Stomach (tissue), 8 donors: ENCODE measurements at regions not wholly inside any gene's neighbourhood (a gene's known extent, or its start where the extent isn't known, plus 50 kb on each side); places are given as distances from the start of the nearest gene placed in this dataset.

ENCODE experiments used
- DNase-seq, 2 donors: peaks; one replicate each; pipeline versions ENCODE4 v3.0.0 to v3.0.0-alpha.2; 2013 to 2019
- H3K27ac ChIP-seq, 5 donors: fragments of 200-600 bp in 4 of 5; sonication (generic) in 4 of 5; one replicate each; pipeline ENCODE4 v1.5.1; 2013 to 2019; ENCODE audit warnings: mild to moderate bottlenecking in 1 of 5, moderate library complexity in 1 of 5
- H3K27me3 ChIP-seq, 3 donors: fragments of 200-600 bp; sonication (generic); one replicate each; pipeline ENCODE4 v1.5.1; 2017 to 2019; ENCODE audit warnings: mixed run types in 1 of 3
- H3K36me3 ChIP-seq, 4 donors: fragments of 200-600 bp; sonication (generic); 1 replicate in 3 of 4; 2 replicates in 1 of 4; pipeline ENCODE4 v1.5.1; 2016 to 2019
- H3K4me1 ChIP-seq, 4 donors: fragments of 200-600 bp; sonication (generic); one replicate each; pipeline ENCODE4 v1.5.1; 2016 to 2019
- H3K4me3 ChIP-seq, 4 donors: fragments of 200-600 bp; sonication (generic) in 3 of 4; one replicate each; pipeline ENCODE4 v1.5.1; 2016 to 2019; ENCODE audit warnings: mild to moderate bottlenecking in 1 of 4
- H3K9me3 ChIP-seq, 4 donors: fragments of 200-600 bp; sonication (generic); one replicate each; pipeline ENCODE4 v1.5.1; 2016 to 2019
- EP300 ChIP-seq: sonication (generic); formaldehyde crosslinking; IDR thresholded peaks from one replicate; pipeline ENCODE4 v1.6.1; 2017; ENCODE audit warnings: antibody characterized with exemption
- POLR2A ChIP-seq, 4 donors: fragments of 450-650 bp; IDR thresholded peaks; one replicate each; pipeline ENCODE4 v1.6.1; 2016; ENCODE audit warnings: antibody characterized with exemption in 4 of 4, control low read depth in 2 of 4, mild to moderate bottlenecking in 1 of 4, moderate library complexity in 1 of 4
- POLR2AphosphoS5 ChIP-seq, 3 donors: sonication (generic); formaldehyde crosslinking; IDR thresholded peaks; one replicate each; pipeline ENCODE4 v1.6.1; 2016; ENCODE audit warnings: antibody characterized with exemption in 3 of 3
- WGBS, 5 donors: extraction: QIAGEN DNeasy Blood & Tissue Kit in 3 of 5; methylation state at CpG; one replicate each; pipeline versions ENCODE4 v1.1.5 to v1.1.7; 2013 to 2018; 5-methylcytosine and 5-hydroxymethylcytosine counted together
- intact Hi-C: fragments of 100-400 bp; cut with DNase I; formaldehyde crosslinking; loops from one replicate; pipeline ENCODE4 v1.15.1; 2023; ENCODE audit warnings: low total_unique reads
- TF ChIP-seq, protein P1 (sequence below), 7 experiments: fragments of 450-650 bp in 4 of 7; fragments of 200-600 bp in 3 of 7; sonication (generic) in 3 of 7; IDR thresholded peaks; one replicate each; pipeline ENCODE4 v1.5.1; 2016 to 2019; ENCODE audit warnings: antibody characterized with exemption in 7 of 7, control low read depth in 2 of 7, mild to moderate bottlenecking in 1 of 7
- donor health status: healthy with polysubstance abuse.
- donor health status: Bipolar disorder and iron deficiency.
- donor health status: healthy.

- Histone ChIP-seq H3K36me3 (no peaks in the 10 kb centered on the region), H3K27ac (no peak overlapping the region), H3K9me3 (no peaks in the 10 kb centered on the region), H3K4me3 (no peak overlapping the region), H3K4me1 (no peaks in the 10 kb centered on the region), H3K27me3 (no peaks in the 10 kb centered on the region)
- intact Hi-C loops, result no loop called here
- WGBS, 5 donors, result 92 to 97% (median 94%) methylated on average over 1 of the region's 1 CpG
- TF ChIP-seq POLR2AphosphoS5 (IDR thresholded peaks at IDR 0.05) (no peak), EP300 (no peak), POLR2A (IDR thresholded peaks at IDR 0.05) (no peak)
- TF ChIP-seq, protein P1, sequence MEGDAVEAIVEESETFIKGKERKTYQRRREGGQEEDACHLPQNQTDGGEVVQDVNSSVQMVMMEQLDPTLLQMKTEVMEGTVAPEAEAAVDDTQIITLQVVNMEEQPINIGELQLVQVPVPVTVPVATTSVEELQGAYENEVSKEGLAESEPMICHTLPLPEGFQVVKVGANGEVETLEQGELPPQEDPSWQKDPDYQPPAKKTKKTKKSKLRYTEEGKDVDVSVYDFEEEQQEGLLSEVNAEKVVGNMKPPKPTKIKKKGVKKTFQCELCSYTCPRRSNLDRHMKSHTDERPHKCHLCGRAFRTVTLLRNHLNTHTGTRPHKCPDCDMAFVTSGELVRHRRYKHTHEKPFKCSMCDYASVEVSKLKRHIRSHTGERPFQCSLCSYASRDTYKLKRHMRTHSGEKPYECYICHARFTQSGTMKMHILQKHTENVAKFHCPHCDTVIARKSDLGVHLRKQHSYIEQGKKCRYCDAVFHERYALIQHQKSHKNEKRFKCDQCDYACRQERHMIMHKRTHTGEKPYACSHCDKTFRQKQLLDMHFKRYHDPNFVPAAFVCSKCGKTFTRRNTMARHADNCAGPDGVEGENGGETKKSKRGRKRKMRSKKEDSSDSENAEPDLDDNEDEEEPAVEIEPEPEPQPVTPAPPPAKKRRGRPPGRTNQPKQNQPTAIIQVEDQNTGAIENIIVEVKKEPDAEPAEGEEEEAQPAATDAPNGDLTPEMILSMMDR (IDR thresholded peaks at IDR 0.05), result no peak
- no peak for DNase-seq
Measured at GRCh38 chr11:81026032-81026431, 1585.2 kb upstream of the TENM4 start.

DNA sequence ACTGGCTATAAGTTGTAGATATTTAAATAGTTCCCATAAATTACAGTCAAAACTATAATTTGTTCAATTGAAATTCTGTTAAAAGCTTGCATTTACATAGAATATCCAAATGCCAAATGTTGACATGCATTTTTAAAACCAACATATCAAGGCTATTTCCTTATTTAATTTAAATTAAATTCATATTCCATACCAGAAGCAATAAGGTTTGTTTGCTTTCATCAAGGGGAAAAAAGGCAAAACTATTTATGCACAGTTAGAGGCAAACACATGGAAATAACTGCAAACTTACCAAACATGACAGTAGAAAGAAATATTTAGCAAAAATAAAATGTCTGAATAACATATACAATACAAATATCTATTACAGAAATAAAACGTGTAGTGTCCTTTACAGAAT lies 1581.2 kb upstream of the TENM4 start:
- H3K4me1 ChIP-seq, result no peaks in the 10 kb centered on the region
- H3K36me3 ChIP-seq, result no peaks in the 10 kb centered on the region
- no peaks in the 10 kb centered on the region for H3K9me3 ChIP-seq
- H3K27me3 ChIP-seq, result no peaks in the 10 kb centered on the region
- no peak for DNase-seq
- no peak overlapping the region for H3K27ac ChIP-seq
- TF ChIP-seq POLR2AphosphoS5 (IDR thresholded peaks at IDR 0.05) (no peak), POLR2A (IDR thresholded peaks at IDR 0.05) (no peak), EP300 (no peak)
- TF ChIP-seq, protein P1 (IDR thresholded peaks at IDR 0.05), result no peak
- 59 to 86% (median 79%) methylated on average over 1 of the region's 1 CpG for WGBS, 5 donors
- H3K4me3 ChIP-seq, result no peak overlapping the region
- intact Hi-C loops, result no loop called here

- Histone ChIP-seq H3K4me1 (no peaks in the 10 kb centered on the region), H3K9me3 (no peaks in the 10 kb centered on the region), H3K36me3 (no peaks in the 10 kb centered on the region), H3K27ac (no peak overlapping the region), H3K4me3 (no peak overlapping the region), H3K27me3 (no peaks in the 10 kb centered on the region)
- DNase-seq, result no peak
- intact Hi-C loops, result no loop called here
- TF ChIP-seq POLR2AphosphoS5 (IDR thresholded peaks at IDR 0.05), result no peak
- TF ChIP-seq, protein P1 (IDR thresholded peaks at IDR 0.05), result no peak
- TF ChIP-seq EP300, result no peak
- TF ChIP-seq POLR2A (IDR thresholded peaks at IDR 0.05), result no peak
- 52 to 61% (median 58%) methylated on average over 3 of the region's 3 CpGs for WGBS, 5 donors
Measured at GRCh38 chr11:81010631-81011030, 1569.8 kb upstream of the TENM4 start.

DNA sequence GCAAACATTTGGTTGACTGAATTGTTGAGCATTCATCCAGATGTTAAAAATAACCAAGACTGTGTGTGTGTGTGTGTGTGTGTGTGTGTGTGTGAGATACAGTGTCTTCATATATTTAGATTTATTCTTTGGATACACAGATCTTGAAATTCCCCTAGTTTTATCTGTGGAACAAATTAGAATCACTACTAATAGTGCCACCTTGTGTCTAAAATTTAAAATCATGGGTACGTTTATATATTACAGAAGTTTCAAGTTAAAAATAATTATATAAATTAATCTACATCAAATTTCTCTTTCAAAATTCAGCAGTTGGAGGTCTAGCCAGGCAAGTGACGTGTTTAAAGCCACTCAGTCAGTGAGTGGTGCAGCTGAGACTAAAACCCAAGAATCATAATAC lies 1566.2 kb upstream of the TENM4 start:
- Histone ChIP-seq H3K27ac (no peak overlapping the region), H3K36me3 (no peaks in the 10 kb centered on the region), H3K9me3 (no peaks in the 10 kb centered on the region), H3K4me1 (no peaks in the 10 kb centered on the region), H3K27me3 (no peaks in the 10 kb centered on the region), H3K4me3 (no peak overlapping the region)
- 8 to 14% (median 9%) methylated on average over 2 of the region's 2 CpGs for WGBS, 5 donors
- peak in 1 of 2 donors; percentile 41 for DNase-seq
- intact Hi-C loops, result no loop called here
- TF ChIP-seq EP300 (no peak), POLR2AphosphoS5 (IDR thresholded peaks at IDR 0.05) (no peak), POLR2A (IDR thresholded peaks at IDR 0.05) (no peak)
- TF ChIP-seq, protein P1 (IDR thresholded peaks at IDR 0.05), result no peak
